K562 (cell line): ENCODE measurements at regions not wholly inside any gene's neighbourhood (a gene's known extent, or its start where the extent isn't known, plus 50 kb on each side); places are given as distances from the start of the nearest gene placed in this dataset.

ENCODE experiments used
- ATAC-seq: fragments of 200-7000 bp; cut with Tn5 transposase; 3 replicates; pipeline ENCODE4 v1.9.1; 2020; ENCODE audit warnings: moderate library complexity
- BruUV-seq: library from RNA; stranded (reverse); fragments of 400-500 nt; replicated peaks from 2 replicates; lab custom pipeline; 2021; lab: Mats Ljungman, UMichigan
- CTCF ChIA-PET: fragments of 300-600 bp; formaldehyde crosslinking; extraction: SDS; loops from one replicate; lab custom pipeline; 2021; ENCODE audit warnings: low intra/inter-chr PET ratio; lab: Yijun Ruan, JAX
- POLR2A ChIA-PET: fragments of 300-600, 350-650 bp; sonication (Branson Sonifier 250); formaldehyde crosslinking; extraction: SDS; loops from one replicate; lab custom pipeline; 2021; ENCODE audit warnings: antibody characterized with exemption, inconsistent platforms; lab: Yijun Ruan, JAX
- DNase-seq, 4 experiments: peaks; one replicate each; pipeline versions ENCODE4 v3.0.0 to v3.0.0-alpha.2; 2011 to 2018; ENCODE audit warnings: low spot score in 3 of 4, mixed read lengths in 3 of 4; ENCODE audit errors: extremely low read depth in 1 of 4
- FAIRE-seq: peaks from 2 replicates; lab custom pipeline; 2011; peaks lifted over from hg19 to GRCh38; lab: Jason Lieb, UNC
- H2AFZ ChIP-seq: 2 replicates; pipeline ENCODE4 v1.6.0; 2011; ENCODE audit warnings: low read depth, low read length, control low read depth, inconsistent platforms
- H3K27ac ChIP-seq: fragments of 200-600 bp; 3 replicates; pipeline ENCODE4 v1.8.0; 2011; ENCODE audit warnings: low read depth, mild to moderate bottlenecking, control low read depth, inconsistent platforms, low read length, moderate library complexity, mixed read lengths; ENCODE audit errors: extremely low read depth
- H3K27me3 ChIP-seq, 2 experiments: fragments of 300-600 bp in 1 of 2; 2 replicates in 1 of 2; 3 replicates in 1 of 2; pipeline versions ENCODE4 v1.6.0 to v1.8.0; 2011; ENCODE audit warnings: inconsistent platforms in 2 of 2, low read length in 2 of 2, mild to moderate bottlenecking in 1 of 2, mixed read lengths in 1 of 2, moderate library complexity in 1 of 2; ENCODE audit not compliant: control insufficient read depth in 2 of 2, insufficient read depth in 2 of 2
- H3K36me3 ChIP-seq: fragments of 300-600 bp; 3 replicates; pipeline ENCODE4 v1.8.0; 2011; ENCODE audit warnings: mild to moderate bottlenecking, low read length, inconsistent platforms; ENCODE audit not compliant: control insufficient read depth, insufficient read depth
- H3K4me1 ChIP-seq, 2 experiments: fragments of 200-600 bp in 1 of 2; replicated peaks in 1 of 2; 2 replicates in 1 of 2; 3 replicates in 1 of 2; pipeline versions ENCODE4 v1.5.1 to v1.8.0; 2011; ENCODE audit warnings: inconsistent platforms in 2 of 2, low read length in 2 of 2, mild to moderate bottlenecking in 1 of 2, mixed read lengths in 1 of 2, moderate library complexity in 1 of 2; ENCODE audit not compliant: control insufficient read depth in 2 of 2, insufficient read depth in 2 of 2
- H3K4me2 ChIP-seq: 2 replicates; pipeline ENCODE4 v1.6.1; 2011; ENCODE audit warnings: low read length, control low read depth, inconsistent platforms, mixed read lengths; ENCODE audit not compliant: insufficient read depth
- H3K4me3 ChIP-seq: fragments of 200-600 bp; sonication (generic), shearing (Covaris generic); 2 replicates; pipeline ENCODE4 v1.5.1; 2016; ENCODE audit warnings: control low read depth, inconsistent platforms
- H3K79me2 ChIP-seq: fragments of 200-600 bp; 3 replicates; pipeline ENCODE4 v1.8.0; 2011; ENCODE audit warnings: low read length, inconsistent platforms; ENCODE audit not compliant: control insufficient read depth, insufficient read depth
- H3K9ac ChIP-seq, 2 experiments: 2 replicates each; pipeline versions ENCODE4 v1.6.0 to v1.6.1; 2011; ENCODE audit warnings: low read depth in 2 of 2, low read length in 2 of 2, control low read depth in 1 of 2, inconsistent platforms in 1 of 2, mild to moderate bottlenecking in 1 of 2, mixed read lengths in 1 of 2; ENCODE audit not compliant: insufficient read depth in 1 of 2
- H3K9me1 ChIP-seq: one replicate; pipeline ENCODE4 v1.6.0; 2011; ENCODE audit warnings: inconsistent platforms, mild to moderate bottlenecking, low read length, moderate library complexity; ENCODE audit not compliant: control insufficient read depth, insufficient read depth
- H3K9me3 ChIP-seq: replicated peaks from 2 replicates; pipeline ENCODE4 v1.5.1; 2011; ENCODE audit warnings: low read depth, low read length, inconsistent platforms; ENCODE audit not compliant: control insufficient read depth, insufficient read depth
- H4K20me1 ChIP-seq: replicated peaks from 2 replicates; pipeline ENCODE4 v1.6.1; 2011; ENCODE audit warnings: low read length, inconsistent platforms, mixed read lengths; ENCODE audit not compliant: control insufficient read depth, insufficient read depth
- NFATC3 ChIP-seq: fragments of 450-650 bp; IDR thresholded peaks from 2 replicates; pipeline ENCODE4 v1.6.1; 2017; ENCODE audit warnings: mild to moderate bottlenecking
- PBX2 ChIP-seq, 2 experiments: IDR thresholded peaks in 1 of 2; conservative IDR thresholded peaks in 1 of 2; 2 replicates each; pipeline ENCODE4 v1.6.1; 2016; ENCODE audit warnings: low read depth in 2 of 2, mild to moderate bottlenecking in 1 of 2, missing compliant biosample characterization in 1 of 2, missing genetic modification characterization in 1 of 2, moderate library complexity in 1 of 2
- RBM25 ChIP-seq: fragments of 200-400 bp; formaldehyde crosslinking; IDR thresholded peaks from 2 replicates; pipeline ENCODE4 v1.6.1; 2018; ENCODE audit warnings: low read length, low read depth, moderate library complexity; ENCODE audit not compliant: severe bottlenecking
- WGBS: fragments of 100-300 bp; shearing (Covaris generic); methylation state at CpG from one replicate; pipeline ENCODE4 v1.1.6; 2016; ENCODE audit warnings: low coverage, mixed read lengths; ENCODE audit not compliant: insufficient coverage; ENCODE audit errors: missing lambda C conversion rate; 5-methylcytosine and 5-hydroxymethylcytosine counted together
- in situ Hi-C: fragments of 300-500 bp; cut with MboI; formaldehyde crosslinking; loops from 4 replicates; pipeline ENCODE4 v1.15.0; 2018; ENCODE audit warnings: inconsistent platforms, mixed read lengths
- intact Hi-C: fragments of 100-400 bp; cut with micrococcal nuclease; formaldehyde crosslinking; loops from 2 replicates; pipeline ENCODE4 v1.14.2; 2022

DNA sequence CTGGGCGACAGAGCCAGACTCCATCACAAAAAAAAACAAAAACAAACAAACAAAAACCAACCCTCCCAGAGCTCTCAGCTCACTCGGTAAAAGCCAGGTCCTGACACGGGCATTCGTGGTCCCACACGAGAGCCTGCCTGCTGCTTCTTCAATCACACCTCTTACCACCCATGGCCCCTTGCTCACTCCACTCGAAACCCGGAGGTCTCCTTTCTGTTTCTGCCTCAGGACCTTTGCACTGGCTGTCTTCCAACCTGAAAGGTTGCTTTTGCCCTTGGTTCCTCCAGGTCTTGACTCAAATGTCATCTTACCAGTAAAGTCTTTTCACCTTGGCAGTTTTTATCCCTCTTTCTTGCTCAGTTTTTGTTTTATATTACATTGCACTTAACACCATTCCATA is 169.6 kb downstream of the EVX1 start:
- in situ Hi-C loops: no loop called here
- 13% methylated on average over 4 of the region's 7 CpGs for WGBS
- H3K4me3 ChIP-seq: no peak overlapping the region
- no peaks in the 10 kb centered on the region for H3K9me3 ChIP-seq
- ATAC-seq: no peak
- H4K20me1 ChIP-seq: no peaks in the 10 kb centered on the region
- no peaks in the 10 kb centered on the region for H3K79me2 ChIP-seq
- H2AFZ ChIP-seq: no peak overlapping the region
- ChIA-PET CTCF (no interaction called here), POLR2A (no interaction called here)
- H3K9ac ChIP-seq: no peak overlapping the region
- BruUV-seq: no TSS peak
- FAIRE-seq: no peak
- no peaks in the 10 kb centered on the region for H3K36me3 ChIP-seq
- no peak for DNase-seq
- H3K4me2 ChIP-seq: no peak overlapping the region
- no peaks in the 10 kb centered on the region for H3K4me1 ChIP-seq
- H3K9me1 ChIP-seq: peaks cover 3% of the 10 kb centered on the region
- intact Hi-C loops: no loop called here
- peaks cover 0 to 13% of the 10 kb centered on the region in 2 experiments; a peak in 4 of 5 replicates for H3K27me3 ChIP-seq
- no peak overlapping the region for H3K27ac ChIP-seq
- no peak for TF ChIP-seq NFATC3
- TF ChIP-seq PBX2 (CRISPR knock-in tag; IDR thresholded peaks at IDR 0.05; ENCODE audit: low read depth): no peak
- TF ChIP-seq PBX2 (tag; conservative IDR thresholded peaks at IDR 0.05; ENCODE audit: low read depth): no peak
- TF ChIP-seq RBM25: peak; percentile 61
